DOHH2 (cell line): ENCODE measurements at regions not wholly inside any gene's neighbourhood (a gene's known extent, or its start where the extent isn't known, plus 50 kb on each side); places are given as distances from the start of the nearest gene placed in this dataset.

Experiments used
- EZH2phosphoT487 ChIP-seq: fragments of 200-600 bp; sonication (generic); IDR thresholded peaks from 2 replicates; pipeline ENCODE4 v1.6.1; 2017; ENCODE audit warnings: borderline replicate concordance, mild to moderate bottlenecking, antibody characterized with exemption, low read length, moderate library complexity, mixed read lengths
- TF ChIP-seq, protein P1 (sequence below): fragments of 200-600 bp; sonication (generic); IDR thresholded peaks from one replicate; pipeline ENCODE4 v1.5.1; 2014; ENCODE audit warnings: antibody characterized with exemption, mild to moderate bottlenecking, low read depth, low read length; ENCODE audit not compliant: poor library complexity, severe bottlenecking

DNA sequence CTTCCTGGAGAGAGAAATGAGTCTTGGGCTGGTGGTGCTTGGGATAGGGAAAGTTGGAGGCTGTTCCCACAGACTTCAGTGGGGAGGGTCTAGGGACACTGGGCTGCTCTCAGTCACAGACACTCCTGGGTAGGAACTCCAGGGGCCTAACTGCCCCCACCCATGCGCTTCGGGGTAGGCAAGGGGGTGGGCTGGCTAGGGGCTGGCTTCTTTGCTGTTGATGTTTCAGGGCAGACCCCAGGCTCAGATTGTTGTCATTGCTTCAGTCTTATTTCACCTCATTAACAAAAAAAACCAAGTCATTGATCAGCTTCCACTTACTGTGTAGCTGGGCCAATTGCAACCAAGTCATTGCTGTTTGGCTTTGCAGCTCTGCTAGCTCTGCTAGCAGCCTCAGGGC, 160.1 kb upstream of the CSF3R start:
- TF ChIP-seq, protein P1, sequence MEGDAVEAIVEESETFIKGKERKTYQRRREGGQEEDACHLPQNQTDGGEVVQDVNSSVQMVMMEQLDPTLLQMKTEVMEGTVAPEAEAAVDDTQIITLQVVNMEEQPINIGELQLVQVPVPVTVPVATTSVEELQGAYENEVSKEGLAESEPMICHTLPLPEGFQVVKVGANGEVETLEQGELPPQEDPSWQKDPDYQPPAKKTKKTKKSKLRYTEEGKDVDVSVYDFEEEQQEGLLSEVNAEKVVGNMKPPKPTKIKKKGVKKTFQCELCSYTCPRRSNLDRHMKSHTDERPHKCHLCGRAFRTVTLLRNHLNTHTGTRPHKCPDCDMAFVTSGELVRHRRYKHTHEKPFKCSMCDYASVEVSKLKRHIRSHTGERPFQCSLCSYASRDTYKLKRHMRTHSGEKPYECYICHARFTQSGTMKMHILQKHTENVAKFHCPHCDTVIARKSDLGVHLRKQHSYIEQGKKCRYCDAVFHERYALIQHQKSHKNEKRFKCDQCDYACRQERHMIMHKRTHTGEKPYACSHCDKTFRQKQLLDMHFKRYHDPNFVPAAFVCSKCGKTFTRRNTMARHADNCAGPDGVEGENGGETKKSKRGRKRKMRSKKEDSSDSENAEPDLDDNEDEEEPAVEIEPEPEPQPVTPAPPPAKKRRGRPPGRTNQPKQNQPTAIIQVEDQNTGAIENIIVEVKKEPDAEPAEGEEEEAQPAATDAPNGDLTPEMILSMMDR: no peak
- TF ChIP-seq EZH2phosphoT487: no peak
